Activated naive CD4-positive, alpha-beta T cell treated with anti-CD3 and anti-CD28 coated beads, Interleukin-2, amount 50 U/mL, for 24 hours (primary cell): ENCODE measurements at regions not wholly inside any gene's neighbourhood (a gene's known extent, or its start where the extent isn't known, plus 50 kb on each side); places are given as distances from the start of the nearest gene placed in this dataset.
"Not testable (repeated sequence)": the region's sequence is repeated elsewhere in the genome, so short reads cannot be mapped to it uniquely, and the experiment has no call there.

Source experiments
- H3K27ac Mint-ChIP-seq: one replicate; pipeline ENCODE4 v1.8.0; 2021; ENCODE audit warnings: mild to moderate bottlenecking, mixed read lengths
- H3K27me3 Mint-ChIP-seq: one replicate; pipeline ENCODE4 v1.8.0; 2021; ENCODE audit warnings: mixed read lengths
- H3K36me3 Mint-ChIP-seq: one replicate; pipeline ENCODE4 v1.8.0; 2021; ENCODE audit warnings: mixed read lengths
- H3K4me1 Mint-ChIP-seq: one replicate; pipeline ENCODE4 v1.8.0; 2021; ENCODE audit warnings: mixed read lengths
- H3K4me3 Mint-ChIP-seq: one replicate; pipeline ENCODE4 v1.8.0; 2021; ENCODE audit warnings: mild to moderate bottlenecking, mixed read lengths
- H3K9me3 Mint-ChIP-seq: one replicate; pipeline ENCODE4 v1.8.0; 2021; ENCODE audit warnings: mixed read lengths

- Mint-ChIP-seq H3K36me3 (no peaks in the 10 kb centered on the region), H3K27ac (no peak overlapping the region), H3K4me1 (no peaks in the 10 kb centered on the region), H3K4me3 (no peak overlapping the region), H3K27me3 (no peaks in the 10 kb centered on the region), H3K9me3 (peaks cover 6% of the 10 kb centered on the region)
These were observed 224.8 kb downstream of the TFAP2A start for GRCh38 chr6:10190042-10190441.

GRCh38 chr6:10184371-10185227, 230.3 kb downstream of the TFAP2A start:
- Mint-ChIP-seq H3K36me3 (no peaks in the 10 kb centered on the region), H3K27ac (no peak overlapping the region), H3K27me3 (no peaks in the 10 kb centered on the region), H3K4me1 (no peaks in the 10 kb centered on the region), H3K4me3 (no peak overlapping the region), H3K9me3 (peaks cover 6% of the 10 kb centered on the region)

DNA sequence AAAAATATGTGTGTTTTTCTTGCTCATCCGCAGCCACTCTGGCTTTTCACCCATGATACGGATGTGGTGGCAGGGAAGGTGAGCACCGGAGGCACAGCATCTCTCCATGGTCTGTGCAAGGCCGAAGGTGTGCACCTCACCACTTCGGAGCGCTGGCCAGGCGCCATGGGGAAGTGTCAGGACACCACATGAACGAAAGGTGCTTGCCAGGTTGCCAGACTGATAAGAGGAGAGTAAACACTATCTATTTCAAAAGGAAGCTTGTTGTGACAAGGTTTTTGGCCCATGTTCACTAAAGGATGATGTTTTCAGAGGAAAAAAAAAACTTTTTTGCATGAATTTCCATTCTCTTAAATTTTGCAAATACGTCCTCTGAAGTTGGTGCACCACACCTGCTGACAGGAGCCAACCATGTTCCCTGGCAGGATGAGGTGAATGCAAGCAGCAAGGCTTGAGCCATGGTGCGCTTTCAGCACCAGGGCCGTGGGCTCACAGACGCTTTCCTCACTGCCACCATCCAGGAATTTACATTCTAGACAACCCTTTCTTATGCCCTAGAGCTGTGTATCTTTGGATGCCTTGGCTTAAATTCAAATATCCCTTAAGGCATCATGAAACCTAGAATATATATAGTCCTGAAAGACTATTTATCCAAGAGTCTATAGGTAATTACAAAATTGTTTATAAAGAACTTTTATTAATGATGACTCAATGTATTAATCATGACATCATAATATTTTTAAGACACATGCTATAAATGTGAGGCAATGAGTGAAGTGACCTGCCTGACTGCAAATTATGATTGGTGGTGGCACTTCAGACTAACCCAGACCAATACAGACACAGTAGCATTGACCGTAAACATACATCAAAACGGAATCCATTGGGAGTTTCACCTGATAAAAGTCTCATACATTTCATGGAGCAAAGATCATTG, 234.5 kb downstream of the TFAP2A start:
- Mint-ChIP-seq H3K9me3 (no peaks in the 10 kb centered on the region), H3K27ac (no peak overlapping the region), H3K4me1 (no peaks in the 10 kb centered on the region), H3K4me3 (no peak overlapping the region), H3K27me3 (no peaks in the 10 kb centered on the region), H3K36me3 (no peaks in the 10 kb centered on the region)

DNA sequence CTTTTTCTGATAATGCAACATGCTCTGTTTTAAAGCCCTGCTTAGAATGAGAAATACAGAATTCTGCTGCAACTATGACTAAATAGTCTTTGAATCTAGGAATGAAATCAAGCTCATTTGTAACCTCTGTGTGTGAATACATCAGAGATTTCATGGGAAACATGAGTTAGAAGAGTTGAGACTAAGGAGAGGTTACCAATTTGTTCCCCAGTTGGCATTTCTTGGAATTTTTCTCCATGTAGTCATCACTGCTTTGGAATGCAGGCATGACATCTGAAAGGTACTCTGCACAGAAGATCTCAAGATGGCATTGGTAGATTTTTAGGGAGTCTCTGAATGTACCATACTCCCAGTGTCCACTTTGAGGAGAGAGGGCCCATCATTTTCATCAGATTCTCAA, 237.2 kb downstream of the TFAP2A start:
- H3K27me3 Mint-ChIP-seq, result no peaks in the 10 kb centered on the region
- no peak overlapping the region for H3K27ac Mint-ChIP-seq
- H3K36me3 Mint-ChIP-seq, result no peaks in the 10 kb centered on the region
- H3K4me1 Mint-ChIP-seq, result no peaks in the 10 kb centered on the region
- H3K9me3 Mint-ChIP-seq, result no peaks in the 10 kb centered on the region
- H3K4me3 Mint-ChIP-seq, result no peak overlapping the region

DNA sequence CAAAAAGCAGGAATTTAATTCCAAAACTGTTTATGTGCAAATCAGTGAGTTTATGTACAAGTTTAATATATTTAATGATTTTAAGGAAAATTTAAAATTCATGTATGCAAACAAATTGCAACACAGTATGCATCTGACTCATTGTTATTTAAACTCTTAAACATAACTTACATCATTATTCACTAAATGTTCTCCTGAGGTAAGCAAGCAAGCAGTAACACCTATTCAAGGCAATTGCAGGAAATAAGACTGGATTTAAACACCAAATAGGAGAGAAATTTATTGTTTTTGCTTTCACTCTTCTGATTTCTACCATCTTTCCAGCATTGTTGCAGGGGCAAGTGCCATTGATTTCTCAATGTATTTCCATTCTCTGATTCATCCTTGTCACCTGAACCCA, 239.5 kb downstream of the TFAP2A start:
- no peaks in the 10 kb centered on the region for H3K4me1 Mint-ChIP-seq
- no peaks in the 10 kb centered on the region for H3K36me3 Mint-ChIP-seq
- H3K27me3 Mint-ChIP-seq, result no peaks in the 10 kb centered on the region
- H3K9me3 Mint-ChIP-seq, result peaks cover 6% of the 10 kb centered on the region
- no peak overlapping the region for H3K27ac Mint-ChIP-seq
- no peak overlapping the region for H3K4me3 Mint-ChIP-seq

DNA sequence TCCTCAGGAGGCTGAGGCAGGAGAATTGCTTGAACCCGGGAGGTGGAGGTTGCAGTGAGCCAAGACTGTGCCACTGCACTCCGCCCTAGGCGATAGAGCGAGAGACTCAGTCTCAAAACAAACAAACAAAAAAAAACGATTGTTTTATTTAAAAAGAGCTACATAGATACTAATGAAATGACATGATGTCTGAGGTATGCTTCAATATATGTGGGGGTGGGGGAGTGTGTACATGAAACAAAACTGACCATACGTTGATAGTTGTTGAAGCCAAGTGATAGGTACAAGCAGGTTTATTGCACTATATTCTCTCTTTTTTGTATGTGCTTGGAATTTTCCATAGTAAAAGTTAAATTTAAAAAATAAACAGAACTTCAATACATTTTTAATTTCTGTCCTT, 240.1 kb downstream of the TFAP2A start:
- Mint-ChIP-seq H3K27ac (no peak overlapping the region), H3K36me3 (no peaks in the 10 kb centered on the region), H3K4me3 (no peak overlapping the region), H3K4me1 (no peaks in the 10 kb centered on the region), H3K27me3 (no peaks in the 10 kb centered on the region), H3K9me3 (peaks cover 6% of the 10 kb centered on the region)

GRCh38 chr6:10174056-10174455, 240.8 kb downstream of the TFAP2A start:
- Mint-ChIP-seq H3K27me3 (no peaks in the 10 kb centered on the region), H3K4me3 (no peak overlapping the region), H3K4me1 (no peaks in the 10 kb centered on the region), H3K27ac (no peak overlapping the region), H3K9me3 (peaks cover 6% of the 10 kb centered on the region), H3K36me3 (no peaks in the 10 kb centered on the region)

- H3K27ac Mint-ChIP-seq, H3K27me3 Mint-ChIP-seq, H3K9me3 Mint-ChIP-seq: not testable (repeated sequence)
These were observed 243.2 kb downstream of the TFAP2A start for GRCh38 chr6:10171706-10172105.

GRCh38 chr6:10170816-10171215, 244.1 kb downstream of the TFAP2A start:
- no peak overlapping the region for H3K4me3 Mint-ChIP-seq
- H3K36me3 Mint-ChIP-seq, result no peaks in the 10 kb centered on the region
- no peaks in the 10 kb centered on the region for H3K27me3 Mint-ChIP-seq
- H3K4me1 Mint-ChIP-seq, result no peaks in the 10 kb centered on the region
- peaks cover 6% of the 10 kb centered on the region for H3K9me3 Mint-ChIP-seq
- no peak overlapping the region for H3K27ac Mint-ChIP-seq

More at GRCh38 chr6:10171706-10172105, 243.2 kb downstream of the TFAP2A start:
- H3K4me1 Mint-ChIP-seq, H3K4me3 Mint-ChIP-seq, H3K36me3 Mint-ChIP-seq: not testable (repeated sequence)

DNA sequence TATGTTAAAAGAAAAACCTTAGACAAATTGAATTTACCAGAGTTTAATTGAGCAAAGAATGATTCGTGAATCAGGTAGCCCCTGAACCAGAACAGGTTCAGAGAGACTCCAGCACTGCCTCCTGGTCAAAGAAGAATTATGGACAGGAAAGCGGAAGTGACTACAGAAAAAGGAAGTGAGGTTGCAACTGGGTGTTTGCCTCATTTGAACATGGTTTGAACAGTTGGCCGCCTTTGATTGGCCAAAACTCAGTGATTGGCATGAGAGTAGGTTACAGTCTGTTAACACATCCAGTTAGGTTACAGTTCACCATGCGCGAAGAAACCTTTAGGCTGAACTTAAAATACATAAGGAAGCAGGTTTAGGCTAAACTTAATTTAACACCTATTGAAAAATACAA, 248.8 kb downstream of the TFAP2A start:
- no peak overlapping the region for H3K27ac Mint-ChIP-seq
- H3K9me3 Mint-ChIP-seq, result peaks cover 6% of the 10 kb centered on the region
- H3K4me1 Mint-ChIP-seq, result no peaks in the 10 kb centered on the region
- no peak overlapping the region for H3K4me3 Mint-ChIP-seq
- H3K36me3 Mint-ChIP-seq, result no peaks in the 10 kb centered on the region
- no peaks in the 10 kb centered on the region for H3K27me3 Mint-ChIP-seq

DNA sequence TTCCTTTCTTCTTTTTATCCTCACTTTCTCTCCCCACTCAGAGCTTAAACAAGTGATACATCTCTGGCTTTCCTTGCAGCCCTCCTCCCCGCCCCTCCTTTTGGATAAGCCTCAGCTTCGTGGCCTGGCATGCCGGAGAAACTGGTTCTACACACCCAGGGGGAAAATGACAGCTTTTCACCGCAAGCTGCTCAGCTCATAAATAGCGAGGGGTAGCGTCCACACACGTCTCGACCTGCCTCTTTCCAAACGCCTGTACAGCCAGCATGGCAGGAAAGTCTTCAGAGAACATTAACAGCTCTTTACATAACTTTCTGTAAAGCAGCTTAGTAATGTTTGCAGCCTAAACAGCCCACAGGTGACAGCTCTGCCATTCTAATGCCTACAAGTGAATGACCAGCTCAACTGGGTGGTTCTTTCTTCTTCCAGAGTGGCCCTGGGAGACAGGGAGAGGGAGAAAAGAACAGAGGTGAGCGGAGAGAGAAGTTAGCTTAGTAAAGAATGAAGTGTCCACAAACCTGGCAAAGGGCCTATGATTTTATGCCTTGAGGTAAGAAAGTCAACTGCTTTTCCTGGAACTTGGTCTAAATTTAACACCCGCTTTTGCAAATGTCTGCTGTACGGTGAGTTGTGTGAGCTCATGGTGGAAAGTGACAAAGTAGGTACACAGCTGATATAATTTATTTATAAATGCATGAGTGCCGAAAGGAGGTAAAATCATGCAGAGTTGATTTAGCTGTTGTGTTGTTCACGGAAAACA, 251.5 kb downstream of the TFAP2A start:
- no peak overlapping the region for H3K4me3 Mint-ChIP-seq
- no peaks in the 10 kb centered on the region for H3K36me3 Mint-ChIP-seq
- no peak overlapping the region for H3K27ac Mint-ChIP-seq
- no peaks in the 10 kb centered on the region for H3K4me1 Mint-ChIP-seq
- no peaks in the 10 kb centered on the region for H3K27me3 Mint-ChIP-seq
- H3K9me3 Mint-ChIP-seq, result peaks cover 10% of the 10 kb centered on the region

GRCh38 chr6:10156875-10157274, 258.0 kb downstream of the TFAP2A start:
- Mint-ChIP-seq H3K4me1 (no peaks in the 10 kb centered on the region), H3K27ac (no peak overlapping the region), H3K4me3 (no peak overlapping the region), H3K36me3 (no peaks in the 10 kb centered on the region), H3K27me3 (no peaks in the 10 kb centered on the region), H3K9me3 (peaks cover 14% of the 10 kb centered on the region)

DNA sequence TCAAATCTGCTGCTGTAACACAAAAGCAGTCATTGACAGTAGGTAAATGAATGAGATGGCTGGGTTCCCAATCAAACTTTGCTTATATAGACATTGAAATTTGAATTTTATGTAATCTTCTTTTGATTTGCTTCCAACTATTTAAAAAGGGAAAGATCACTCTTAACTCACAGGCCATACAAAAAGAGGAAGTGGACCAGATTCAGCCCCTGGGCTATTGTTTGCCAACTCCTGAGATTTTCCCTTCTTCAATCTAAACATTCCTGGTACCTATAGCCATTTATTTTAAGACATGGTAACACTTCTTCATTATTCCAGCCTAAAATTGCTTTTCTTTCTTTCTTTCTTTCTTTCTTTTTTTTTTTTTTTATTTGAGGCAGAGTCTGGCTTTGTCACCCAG, 260.6 kb downstream of the TFAP2A start:
- Mint-ChIP-seq H3K36me3 (no peaks in the 10 kb centered on the region), H3K4me1 (no peaks in the 10 kb centered on the region), H3K4me3 (no peak overlapping the region), H3K9me3 (peaks cover 4% of the 10 kb centered on the region), H3K27me3 (peaks cover 3% of the 10 kb centered on the region), H3K27ac (no peak overlapping the region)

DNA sequence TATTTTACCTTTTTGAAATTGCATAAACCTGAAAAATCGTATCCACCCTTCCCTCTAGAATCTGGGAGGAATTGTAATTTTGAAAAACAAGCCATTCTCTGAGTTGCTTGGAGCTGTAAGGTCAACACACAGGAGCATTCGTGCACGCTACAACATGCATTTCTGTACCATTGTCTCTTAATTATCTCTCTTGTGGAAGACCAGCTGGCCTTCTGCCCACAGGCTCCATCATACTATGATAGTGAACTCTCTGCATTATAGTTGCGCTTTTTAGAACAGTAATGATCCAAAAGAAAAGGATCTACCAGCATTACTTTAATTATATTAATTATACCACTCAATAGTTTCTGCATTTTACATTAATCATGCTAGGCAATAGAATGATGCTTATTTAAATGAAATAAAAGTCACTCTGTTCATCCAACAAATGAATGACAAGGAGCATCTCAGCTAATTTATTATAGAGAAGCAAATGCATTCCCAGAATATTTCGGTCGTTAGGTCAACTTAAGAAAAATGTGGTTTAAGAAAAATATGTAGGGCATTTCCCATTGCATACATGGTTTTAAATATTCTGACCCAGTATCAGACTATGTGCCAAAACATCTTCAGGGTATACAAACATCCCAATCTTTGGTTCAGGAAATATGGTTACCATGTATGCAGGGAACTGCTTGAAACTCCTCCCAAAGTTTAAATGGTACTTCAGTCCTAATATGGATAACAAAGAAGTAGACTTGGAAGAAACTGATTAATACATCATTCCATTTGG, 263.5 kb downstream of the TFAP2A start:
- H3K27ac Mint-ChIP-seq, result no peak overlapping the region
- H3K4me3 Mint-ChIP-seq, result no peak overlapping the region
- H3K4me1 Mint-ChIP-seq, result no peaks in the 10 kb centered on the region
- peaks cover 3% of the 10 kb centered on the region for H3K27me3 Mint-ChIP-seq
- no peaks in the 10 kb centered on the region for H3K36me3 Mint-ChIP-seq
- no peaks in the 10 kb centered on the region for H3K9me3 Mint-ChIP-seq

DNA sequence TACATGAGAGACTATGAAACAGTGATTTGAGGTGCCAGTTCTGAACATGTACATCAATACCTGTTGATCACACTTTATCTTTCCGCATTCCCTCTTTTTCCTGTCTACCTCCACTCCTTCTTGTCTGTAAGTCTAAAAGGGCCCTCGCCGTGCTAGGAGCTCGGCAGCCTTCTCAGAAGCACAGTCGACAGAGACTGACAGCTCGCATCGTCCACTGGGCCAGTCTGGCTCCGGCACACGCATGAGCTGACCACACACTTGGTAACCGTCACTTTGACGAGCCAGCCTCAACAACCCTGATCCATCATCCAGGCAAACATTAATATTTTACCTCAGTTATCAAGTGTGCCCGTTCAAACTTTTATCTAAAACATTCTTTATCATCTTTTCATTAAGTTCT, 265.3 kb downstream of the TFAP2A start:
- no peaks in the 10 kb centered on the region for H3K9me3 Mint-ChIP-seq
- H3K36me3 Mint-ChIP-seq, result no peaks in the 10 kb centered on the region
- no peaks in the 10 kb centered on the region for H3K4me1 Mint-ChIP-seq
- H3K4me3 Mint-ChIP-seq, result no peak overlapping the region
- no peak overlapping the region for H3K27ac Mint-ChIP-seq
- peaks cover 3% of the 10 kb centered on the region for H3K27me3 Mint-ChIP-seq
